Uterus (tissue), 2 donors: ENCODE measurements at regions not wholly inside any gene's neighbourhood (a gene's known extent, or its start where the extent isn't known, plus 50 kb on each side); places are given as distances from the start of the nearest gene placed in this dataset.

ENCODE experiments used
- POLR2A ChIP-seq, 2 donors: fragments of 450-650 bp; IDR thresholded peaks; one replicate each; pipeline ENCODE4 v1.6.1; 2016; ENCODE audit warnings: antibody characterized with exemption in 2 of 2, mild to moderate bottlenecking in 1 of 2, moderate library complexity in 1 of 2
- TF ChIP-seq, protein P1 (sequence below), 4 experiments: fragments of 200-600 bp in 2 of 4; fragments of 450-650 bp in 2 of 4; sonication (generic) in 2 of 4; IDR thresholded peaks; one replicate each; pipeline ENCODE4 v1.5.1; 2016 to 2019; ENCODE audit warnings: antibody characterized with exemption in 4 of 4, mild to moderate bottlenecking in 2 of 4, moderate library complexity in 1 of 4

DNA sequence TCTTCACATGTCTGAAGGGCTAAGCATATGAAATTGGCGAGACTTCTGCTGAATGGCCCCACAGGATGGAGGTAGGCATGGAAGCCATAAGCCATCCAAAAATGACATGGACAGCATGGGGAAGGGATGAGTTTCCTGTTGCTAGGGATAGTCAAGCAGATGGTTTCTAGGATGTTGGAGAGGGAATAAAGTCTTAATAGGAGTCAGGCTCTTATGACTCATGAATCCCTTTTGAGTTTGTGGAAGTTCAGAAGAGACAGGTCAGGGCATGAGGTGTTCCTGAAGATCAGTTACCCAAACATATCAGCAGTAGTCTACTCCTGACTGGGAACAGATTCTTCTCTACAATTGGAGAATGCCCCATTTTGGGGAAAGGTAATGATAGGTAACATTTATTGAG, 243.9 kb downstream of the REEP3 start:
- TF ChIP-seq, protein P1, sequence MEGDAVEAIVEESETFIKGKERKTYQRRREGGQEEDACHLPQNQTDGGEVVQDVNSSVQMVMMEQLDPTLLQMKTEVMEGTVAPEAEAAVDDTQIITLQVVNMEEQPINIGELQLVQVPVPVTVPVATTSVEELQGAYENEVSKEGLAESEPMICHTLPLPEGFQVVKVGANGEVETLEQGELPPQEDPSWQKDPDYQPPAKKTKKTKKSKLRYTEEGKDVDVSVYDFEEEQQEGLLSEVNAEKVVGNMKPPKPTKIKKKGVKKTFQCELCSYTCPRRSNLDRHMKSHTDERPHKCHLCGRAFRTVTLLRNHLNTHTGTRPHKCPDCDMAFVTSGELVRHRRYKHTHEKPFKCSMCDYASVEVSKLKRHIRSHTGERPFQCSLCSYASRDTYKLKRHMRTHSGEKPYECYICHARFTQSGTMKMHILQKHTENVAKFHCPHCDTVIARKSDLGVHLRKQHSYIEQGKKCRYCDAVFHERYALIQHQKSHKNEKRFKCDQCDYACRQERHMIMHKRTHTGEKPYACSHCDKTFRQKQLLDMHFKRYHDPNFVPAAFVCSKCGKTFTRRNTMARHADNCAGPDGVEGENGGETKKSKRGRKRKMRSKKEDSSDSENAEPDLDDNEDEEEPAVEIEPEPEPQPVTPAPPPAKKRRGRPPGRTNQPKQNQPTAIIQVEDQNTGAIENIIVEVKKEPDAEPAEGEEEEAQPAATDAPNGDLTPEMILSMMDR (IDR thresholded peaks at IDR 0.05): no peak
- no peak for TF ChIP-seq POLR2A (IDR thresholded peaks at IDR 0.05)
